ENCODE measurements at regions not wholly inside any gene's neighbourhood (a gene's known extent, or its start where the extent isn't known, plus 50 kb on each side); places are given as distances from the start of the nearest gene placed in this dataset.

DNA sequence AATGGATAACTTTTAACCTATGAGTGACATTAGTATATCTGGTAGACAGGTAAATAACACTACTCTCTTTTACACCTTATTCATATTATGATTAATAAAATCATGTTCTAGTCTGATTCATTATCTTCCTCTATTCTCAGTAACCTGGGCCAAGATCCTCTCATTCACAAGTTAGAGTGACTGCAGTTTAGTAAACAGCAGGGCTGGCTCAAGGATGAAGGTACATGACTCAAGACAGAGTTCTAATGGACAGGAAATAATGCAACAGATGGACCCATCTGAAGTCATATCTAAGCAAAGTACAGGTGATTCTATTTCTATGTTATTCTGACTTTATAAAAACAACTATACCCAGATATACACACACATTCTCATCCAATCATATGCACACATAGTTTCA is 582.5 kb upstream of the CDH18 start:
- no peak overlapping the region for H3K4me2 ChIP-seq (ENCODE audit: insufficient read depth, low read length)
- CTCF ChIA-PET: no interaction called here
- H4K20me1 ChIP-seq (replicated peaks; ENCODE audit: control insufficient read depth, extremely low read depth, insufficient read depth, low read length): no peaks in the 10 kb centered on the region
- DNase-seq (ENCODE audit: low read depth, low spot score) (no peak), FAIRE-seq (no peak)
- no TSS peak for BruUV-seq (replicated peaks)
- dilution Hi-C loops (cut with MboI; ENCODE audit: extremely low pct_ligation_motif_present, low sequenced_read_pairs): no loop called here
- intact Hi-C loops (cut with micrococcal nuclease): no loop called here
- H3K4me1 ChIP-seq (ENCODE audit: control insufficient read depth, extremely low read depth, insufficient read depth, low read length): no peaks in the 10 kb centered on the region
- H3K27me3 ChIP-seq (ENCODE audit: control insufficient read depth in 2 of 2, insufficient read depth in 2 of 2, low read length in 2 of 2): no peaks in the 10 kb centered on the region
- POLR2A ChIA-PET: no interaction called here
- no peak overlapping the region for H3K9ac ChIP-seq (replicated peaks; ENCODE audit: extremely low read depth, insufficient read depth, low read length)
- H3K79me2 ChIP-seq (ENCODE audit: control insufficient read depth, insufficient read depth, low read length): no peaks in the 10 kb centered on the region
- no peak overlapping the region for H3K27ac ChIP-seq (ENCODE audit: insufficient read depth, low read depth, low read length)
- no peaks in the 10 kb centered on the region for H3K36me3 ChIP-seq (ENCODE audit: control insufficient read depth in 2 of 2, extremely low read depth in 1 of 2, insufficient read depth in 2 of 2, low read length in 2 of 2)
- no peak overlapping the region for H3K4me3 ChIP-seq (replicated peaks in 1 of 3; ENCODE audit: insufficient read depth in 1 of 3, low read depth in 1 of 3, low read length in 3 of 3)
- no peak overlapping the region for H2AFZ ChIP-seq (ENCODE audit: low read depth, low read length)
- no peaks in the 10 kb centered on the region for H3K9me3 ChIP-seq (replicated peaks; ENCODE audit: control insufficient read depth, insufficient read depth, low read length)
- H3K9me1 ChIP-seq (replicated peaks; ENCODE audit: control insufficient read depth, extremely low read depth, insufficient read depth, low read length): no peaks in the 10 kb centered on the region
- TF ChIP-seq MYC (IDR thresholded peaks at IDR 0.05; ENCODE audit: low read depth, low read length) (no peak), POLR2A (IDR thresholded peaks at IDR 0.05; ENCODE audit: low read depth, low read length) (no peak), GATA2 (IDR thresholded peaks at IDR 0.05; ENCODE audit: insufficient read depth, insufficient read length, low read depth, low read length) (no peak)
- TF ChIP-seq, protein P1, sequence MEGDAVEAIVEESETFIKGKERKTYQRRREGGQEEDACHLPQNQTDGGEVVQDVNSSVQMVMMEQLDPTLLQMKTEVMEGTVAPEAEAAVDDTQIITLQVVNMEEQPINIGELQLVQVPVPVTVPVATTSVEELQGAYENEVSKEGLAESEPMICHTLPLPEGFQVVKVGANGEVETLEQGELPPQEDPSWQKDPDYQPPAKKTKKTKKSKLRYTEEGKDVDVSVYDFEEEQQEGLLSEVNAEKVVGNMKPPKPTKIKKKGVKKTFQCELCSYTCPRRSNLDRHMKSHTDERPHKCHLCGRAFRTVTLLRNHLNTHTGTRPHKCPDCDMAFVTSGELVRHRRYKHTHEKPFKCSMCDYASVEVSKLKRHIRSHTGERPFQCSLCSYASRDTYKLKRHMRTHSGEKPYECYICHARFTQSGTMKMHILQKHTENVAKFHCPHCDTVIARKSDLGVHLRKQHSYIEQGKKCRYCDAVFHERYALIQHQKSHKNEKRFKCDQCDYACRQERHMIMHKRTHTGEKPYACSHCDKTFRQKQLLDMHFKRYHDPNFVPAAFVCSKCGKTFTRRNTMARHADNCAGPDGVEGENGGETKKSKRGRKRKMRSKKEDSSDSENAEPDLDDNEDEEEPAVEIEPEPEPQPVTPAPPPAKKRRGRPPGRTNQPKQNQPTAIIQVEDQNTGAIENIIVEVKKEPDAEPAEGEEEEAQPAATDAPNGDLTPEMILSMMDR (IDR thresholded peaks at IDR 0.05; ENCODE audit: extremely low read depth in 1 of 2, insufficient read depth in 1 of 2, low read depth in 1 of 2, low read length in 2 of 2): no peak

DNA sequence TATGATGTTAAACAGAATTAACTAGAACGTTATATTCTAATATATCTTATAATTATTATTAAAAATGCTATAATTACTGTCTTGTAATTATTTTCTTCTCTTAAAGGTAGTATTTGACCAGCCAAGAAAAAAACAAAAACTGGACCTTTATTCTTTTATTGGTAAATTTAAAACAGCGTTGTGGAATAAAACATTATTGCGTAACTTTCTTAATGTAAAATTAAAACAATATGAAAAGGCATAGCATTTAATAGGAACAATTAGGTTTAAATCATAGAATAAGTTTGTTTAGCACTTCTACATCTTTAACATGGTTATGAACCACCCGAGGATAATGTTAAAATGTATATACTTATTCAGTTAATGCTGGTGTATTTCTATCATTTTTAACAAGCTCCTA is 574.5 kb upstream of the CDH18 start:
- Histone ChIP-seq H4K20me1 (replicated peaks; ENCODE audit: control insufficient read depth, extremely low read depth, insufficient read depth, low read length) (no peaks in the 10 kb centered on the region), H3K9me3 (replicated peaks; ENCODE audit: control insufficient read depth, insufficient read depth, low read length) (no peaks in the 10 kb centered on the region), H3K9ac (replicated peaks; ENCODE audit: extremely low read depth, insufficient read depth, low read length) (no peak overlapping the region), H3K36me3 (ENCODE audit: control insufficient read depth in 2 of 2, extremely low read depth in 1 of 2, insufficient read depth in 2 of 2, low read length in 2 of 2) (no peaks in the 10 kb centered on the region), H3K9me1 (replicated peaks; ENCODE audit: control insufficient read depth, extremely low read depth, insufficient read depth, low read length) (no peaks in the 10 kb centered on the region), H2AFZ (ENCODE audit: low read depth, low read length) (no peak overlapping the region), H3K4me1 (ENCODE audit: control insufficient read depth, extremely low read depth, insufficient read depth, low read length) (no peaks in the 10 kb centered on the region), H3K27me3 (ENCODE audit: control insufficient read depth in 2 of 2, insufficient read depth in 2 of 2, low read length in 2 of 2) (no peaks in the 10 kb centered on the region), H3K27ac (ENCODE audit: insufficient read depth, low read depth, low read length) (no peak overlapping the region), H3K4me2 (ENCODE audit: insufficient read depth, low read length) (no peak overlapping the region), H3K79me2 (ENCODE audit: control insufficient read depth, insufficient read depth, low read length) (no peaks in the 10 kb centered on the region), H3K4me3 (replicated peaks in 1 of 3; ENCODE audit: insufficient read depth in 1 of 3, low read depth in 1 of 3, low read length in 3 of 3) (no peak overlapping the region)
- FAIRE-seq (no peak), DNase-seq (ENCODE audit: low read depth, low spot score) (no peak)
- TF ChIP-seq MYC (IDR thresholded peaks at IDR 0.05; ENCODE audit: low read depth, low read length): no peak
- ChIA-PET POLR2A (no interaction called here), CTCF (no interaction called here)
- dilution Hi-C loops (cut with MboI; ENCODE audit: extremely low pct_ligation_motif_present, low sequenced_read_pairs) (no loop called here), intact Hi-C loops (cut with micrococcal nuclease) (no loop called here)
- no TSS peak for BruUV-seq (replicated peaks)

Data from endothelial cell of umbilical vein (primary cell).